CD4-positive, alpha-beta T cell treated with Interleukin-6 at 100 ng/mL for 8 hours (primary cell): ENCODE measurements at regions not wholly inside any gene's neighbourhood (a gene's known extent, or its start where the extent isn't known, plus 50 kb on each side); places are given as distances from the start of the nearest gene placed in this dataset.

ENCODE experiments used
- DNase-seq: peaks from one replicate; pipeline ENCODE4 v3.0.0-alpha.2; 2020; ENCODE audit warnings: mixed read lengths, low spot score

DNA sequence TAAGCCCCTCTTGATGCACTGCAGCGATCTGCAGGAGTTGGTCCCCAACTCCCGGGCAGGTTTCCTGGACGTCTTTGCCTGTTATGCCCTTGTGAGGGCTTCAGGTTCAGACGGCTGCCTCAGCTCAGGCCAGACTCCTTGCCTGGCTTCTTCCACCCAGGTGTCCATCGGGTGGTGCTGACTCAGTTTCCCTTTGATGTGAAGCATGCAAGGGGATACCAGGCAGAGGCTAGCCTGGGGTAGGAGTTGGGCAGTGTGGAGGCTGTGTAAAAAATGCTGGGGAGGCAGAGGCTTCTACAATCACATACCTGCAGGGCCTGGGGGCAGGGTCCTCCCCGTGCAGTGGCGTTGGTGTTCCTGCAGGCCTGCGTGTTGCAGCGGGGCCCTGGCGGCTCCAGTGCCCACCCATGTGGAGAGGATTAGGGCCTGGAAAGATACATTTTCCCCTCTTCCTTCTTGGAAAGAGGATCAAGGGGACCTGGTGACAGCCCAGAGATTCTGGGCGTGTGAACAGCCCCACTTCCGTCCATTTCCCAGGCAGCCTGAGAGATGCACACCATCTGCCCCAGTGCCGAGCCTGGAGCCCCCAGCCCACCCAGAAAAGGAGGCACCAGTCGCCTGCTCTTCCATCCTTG lies 338.3 kb downstream of the DYSF start:
- no peak for DNase-seq

GRCh38 chr2:71791061-71791450 lies 337.7 kb downstream of the DYSF start:
- no peak for DNase-seq

GRCh38 chr2:71790226-71791060 lies 337.1 kb downstream of the DYSF start:
- no peak for DNase-seq

DNA sequence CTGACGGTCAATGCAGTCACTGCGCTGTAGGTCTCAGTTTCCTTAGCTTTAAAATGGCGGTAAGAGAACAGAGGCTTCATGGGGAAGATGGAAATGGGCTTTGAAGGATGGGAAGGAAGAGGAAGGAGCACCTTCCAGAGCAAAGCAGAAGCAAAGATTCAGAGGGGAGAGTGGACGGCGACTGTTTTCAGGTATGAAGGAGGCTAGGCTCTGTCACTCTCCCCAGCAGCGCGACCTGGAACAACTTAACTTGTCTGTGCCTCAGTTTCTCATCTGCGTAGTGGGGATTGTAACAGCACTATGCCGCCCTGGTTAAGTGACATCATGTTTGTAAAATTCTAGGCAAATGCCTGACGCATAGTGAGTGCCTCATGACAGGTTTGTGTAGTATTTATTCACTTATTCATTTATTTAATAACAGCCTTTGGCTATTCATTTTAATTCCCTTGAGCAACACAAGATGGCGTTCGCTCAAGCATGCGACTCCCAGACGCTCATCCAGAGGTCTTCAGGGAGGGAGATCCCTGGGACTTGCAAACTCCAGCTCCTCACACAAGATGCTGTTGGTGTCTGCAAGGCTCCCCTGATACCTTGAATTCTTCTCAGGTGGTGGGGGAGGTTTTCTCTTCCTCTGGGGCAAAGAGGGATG lies 336.3 kb downstream of the DYSF start:
- DNase-seq = no peak

DNA sequence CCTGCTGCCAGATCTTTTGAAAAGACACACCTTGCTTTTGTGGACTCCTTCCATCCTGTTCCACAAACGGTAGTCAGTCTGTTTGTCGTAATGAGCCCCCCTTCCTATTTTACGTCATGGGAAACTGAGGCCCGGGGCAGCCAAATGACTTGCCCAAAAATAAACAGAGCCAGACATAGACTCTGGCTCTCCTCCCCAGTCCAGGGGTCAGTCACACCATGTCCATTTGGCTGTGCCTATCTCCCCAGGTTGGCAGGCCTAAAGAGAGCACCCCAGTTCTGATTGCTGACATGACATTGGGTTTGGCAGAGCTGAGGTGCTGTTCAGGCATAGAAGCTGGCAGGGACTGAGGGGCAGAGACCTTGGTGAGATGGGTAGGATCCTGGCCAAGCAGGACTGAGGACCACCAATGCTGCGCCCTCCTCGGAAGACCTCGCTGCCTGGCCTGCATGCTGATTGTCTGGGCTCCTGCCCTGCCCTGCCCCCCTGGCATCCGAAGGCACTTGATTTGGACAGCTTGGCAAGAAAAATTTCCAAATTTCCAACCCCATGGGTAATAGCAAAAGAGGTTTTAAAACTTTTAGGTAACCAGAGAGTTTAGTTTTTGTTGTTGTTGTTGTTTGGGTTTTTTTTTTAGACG lies 335.4 kb downstream of the DYSF start:
- no peak for DNase-seq

GRCh38 chr2:71788186-71788525 lies 334.8 kb downstream of the DYSF start:
- no peak for DNase-seq

DNA sequence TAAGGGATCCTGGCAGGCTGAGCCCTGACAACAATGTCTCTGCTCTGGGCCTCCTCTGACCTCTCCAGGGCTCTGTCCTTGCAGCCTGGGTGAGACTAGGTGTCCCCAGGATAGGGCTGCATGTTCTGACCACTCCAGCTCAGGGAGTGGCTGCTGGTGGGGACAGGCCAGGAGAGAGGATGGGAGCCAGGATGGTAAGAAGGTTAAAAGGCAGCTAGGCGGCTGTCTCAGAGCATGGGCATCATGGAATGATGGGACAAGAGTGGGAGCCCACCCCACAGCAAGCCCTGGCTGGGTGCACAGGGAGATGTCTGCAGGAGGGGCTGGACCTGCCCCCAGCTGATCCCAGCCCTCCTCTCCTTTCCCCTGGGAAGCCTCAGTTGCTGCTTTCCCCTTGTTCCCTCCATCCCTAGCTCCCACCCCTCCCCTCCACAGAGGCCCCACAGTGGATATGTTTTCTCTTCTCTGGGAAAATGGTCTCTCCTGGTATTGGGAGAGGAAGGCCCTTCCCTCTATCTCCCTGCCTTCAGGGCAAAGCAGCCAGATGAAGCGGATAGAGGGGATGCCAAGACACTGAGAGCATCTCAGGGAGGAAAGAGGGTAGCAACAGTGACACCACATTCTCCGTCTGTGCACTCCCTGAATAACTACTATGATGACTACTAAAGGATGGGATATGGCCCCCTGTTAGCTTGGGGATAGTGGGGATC lies 334.3 kb downstream of the DYSF start:
- DNase-seq = no peak

- no peak for DNase-seq
Measured at GRCh38 chr2:71787108-71787415, 333.7 kb downstream of the DYSF start.

DNA sequence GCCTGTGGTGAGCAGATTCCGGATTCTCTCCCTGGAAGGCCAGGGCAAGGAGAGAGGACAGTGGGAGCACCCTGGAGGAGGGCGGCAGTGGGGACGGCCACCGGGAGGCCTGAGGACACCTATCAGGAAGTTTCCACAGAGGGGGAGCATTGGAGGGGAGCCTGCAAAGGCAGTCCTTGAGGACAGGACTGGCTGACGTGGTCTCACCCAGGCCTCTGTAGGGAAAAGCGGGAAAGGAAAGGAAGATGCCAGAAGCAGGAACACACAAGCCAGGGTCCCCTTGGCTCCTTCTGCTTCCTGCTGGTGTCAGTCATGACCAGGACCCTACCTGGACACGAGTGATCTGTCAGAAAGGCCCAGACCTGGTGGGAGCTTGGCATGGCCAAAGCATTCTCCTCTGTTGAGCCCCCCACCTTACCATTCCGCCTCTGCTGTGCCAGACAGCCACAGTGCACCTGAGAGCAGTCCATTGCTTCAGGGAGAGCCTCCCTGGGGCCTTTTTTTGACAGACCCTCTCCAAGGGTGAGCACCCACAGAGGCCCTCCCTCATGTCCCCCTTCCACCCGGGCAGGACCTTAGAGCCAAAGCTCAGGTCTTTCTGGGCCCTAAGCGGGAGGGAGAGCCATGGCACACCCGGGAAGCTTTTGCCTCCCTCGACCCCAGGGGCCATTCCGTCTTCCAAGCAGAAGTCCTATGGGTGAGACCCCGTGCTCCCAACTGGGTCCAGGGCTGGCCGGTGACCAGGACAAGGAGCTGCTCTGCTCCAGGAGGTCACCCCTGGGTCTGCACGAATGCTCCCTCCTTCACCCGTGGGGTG lies 333.1 kb downstream of the DYSF start:
- DNase-seq = no peak

- DNase-seq = no peak
Measured at GRCh38 chr2:71785516-71785981, 332.2 kb downstream of the DYSF start.

DNA sequence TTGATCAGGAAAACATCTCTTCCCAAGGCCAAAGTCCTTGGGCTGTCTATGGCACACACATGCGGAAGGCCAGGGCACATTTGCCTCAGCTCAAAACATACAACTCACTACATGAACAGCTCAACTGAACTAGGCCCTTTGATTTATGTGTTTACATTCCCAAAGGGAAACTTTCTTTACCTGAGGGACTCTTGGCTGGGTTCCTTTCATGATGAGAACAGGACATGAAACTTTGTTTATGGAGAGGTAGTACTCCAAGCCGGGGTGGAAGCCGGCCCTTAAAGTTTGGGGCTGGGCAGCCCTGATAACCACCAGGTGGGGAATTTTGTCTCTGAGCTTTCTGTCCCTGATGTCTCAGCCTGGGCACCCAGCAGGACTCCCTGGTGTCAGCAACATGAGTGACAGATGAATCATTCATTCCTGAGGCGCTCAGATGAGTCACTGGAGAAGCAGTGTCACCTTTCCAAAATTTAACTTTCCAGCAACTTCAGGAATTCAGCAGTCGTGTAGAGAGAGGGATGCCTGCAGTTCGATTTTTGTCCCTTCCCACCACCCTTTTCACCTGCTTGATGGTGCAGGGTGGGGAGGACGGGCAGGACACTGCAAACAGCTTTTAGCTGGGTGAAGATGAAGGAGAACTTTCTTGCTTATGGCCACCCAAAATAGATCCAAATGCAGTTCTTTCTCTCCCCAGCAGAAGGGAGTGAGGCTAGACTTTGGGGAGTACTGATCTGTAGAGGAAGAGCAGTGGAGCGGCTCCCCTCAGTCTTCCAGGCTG lies 331.6 kb downstream of the DYSF start:
- no peak for DNase-seq

DNA sequence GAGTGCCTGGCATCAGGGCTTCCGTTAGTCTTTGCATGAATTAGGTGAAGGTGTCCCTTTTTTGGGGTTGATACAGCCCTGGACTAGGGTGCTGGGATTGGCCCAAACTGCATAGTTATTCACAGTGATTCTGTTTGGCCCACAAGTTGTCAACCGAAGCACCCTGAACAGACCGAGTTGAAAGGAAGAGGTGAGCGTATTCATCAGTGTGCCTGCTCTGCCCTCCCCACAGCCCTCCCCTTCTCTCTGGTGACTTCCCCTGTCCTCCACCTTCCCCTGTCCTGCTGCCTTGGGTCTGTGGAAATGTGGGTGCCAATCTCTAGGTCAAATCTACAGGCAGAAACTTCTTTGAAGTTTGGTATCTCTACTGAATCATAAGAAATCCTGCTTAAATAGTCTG lies 330.5 kb downstream of the DYSF start:
- no peak for DNase-seq

GRCh38 chr2:71783215-71783614 lies 329.9 kb downstream of the DYSF start:
- no peak for DNase-seq

DNA sequence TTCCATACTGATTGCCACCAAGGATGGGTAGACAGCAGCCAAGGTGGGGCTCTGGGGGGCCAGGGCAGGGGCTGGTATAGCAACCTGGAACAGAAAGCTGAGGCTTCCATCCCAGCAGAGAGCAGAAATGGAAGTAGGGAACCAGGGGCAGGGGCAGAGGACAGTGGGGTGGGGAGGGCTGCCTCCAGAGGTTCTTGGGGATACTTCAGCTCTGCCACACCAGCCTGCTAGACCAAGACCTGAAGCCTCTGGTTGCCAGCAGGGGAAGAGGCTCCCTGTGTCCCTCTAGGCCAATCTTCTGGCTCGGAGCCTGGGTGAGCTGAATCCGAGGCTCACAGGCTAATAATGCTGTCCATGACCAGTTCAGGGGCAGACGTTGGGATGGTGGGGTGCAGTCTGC lies 329.0 kb downstream of the DYSF start:
- DNase-seq = no peak

DNA sequence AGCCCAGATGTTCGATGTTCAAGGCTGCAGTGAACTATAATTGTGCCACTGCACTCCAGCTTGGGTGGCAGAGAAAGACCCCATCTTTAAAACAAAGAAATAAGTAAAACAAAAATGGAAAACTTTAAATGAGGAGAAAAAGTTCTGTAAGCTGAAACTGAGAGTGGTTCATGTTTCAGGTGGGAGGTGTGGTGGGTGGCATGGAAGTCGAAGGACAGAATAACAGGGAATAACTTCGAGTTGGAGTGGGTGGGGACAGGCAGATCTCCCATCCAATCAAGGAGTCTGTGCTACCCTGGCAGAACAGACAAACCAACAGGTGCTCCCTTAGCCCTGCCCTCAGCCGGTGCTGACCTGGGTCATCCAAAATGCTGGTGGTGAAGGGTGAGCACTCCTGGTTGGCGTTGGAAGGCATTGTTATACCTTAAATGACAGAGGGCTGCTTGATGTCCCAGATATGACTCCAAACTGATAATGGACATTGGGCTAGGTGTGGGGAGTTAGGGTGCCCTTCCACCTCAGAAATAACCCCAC lies 328.4 kb downstream of the DYSF start:
- no peak for DNase-seq

- no peak for DNase-seq
Measured at GRCh38 chr2:71780162-71780561, 326.8 kb downstream of the DYSF start.

- no peak for DNase-seq
Measured at GRCh38 chr2:71779774-71780105, 326.4 kb downstream of the DYSF start.

DNA sequence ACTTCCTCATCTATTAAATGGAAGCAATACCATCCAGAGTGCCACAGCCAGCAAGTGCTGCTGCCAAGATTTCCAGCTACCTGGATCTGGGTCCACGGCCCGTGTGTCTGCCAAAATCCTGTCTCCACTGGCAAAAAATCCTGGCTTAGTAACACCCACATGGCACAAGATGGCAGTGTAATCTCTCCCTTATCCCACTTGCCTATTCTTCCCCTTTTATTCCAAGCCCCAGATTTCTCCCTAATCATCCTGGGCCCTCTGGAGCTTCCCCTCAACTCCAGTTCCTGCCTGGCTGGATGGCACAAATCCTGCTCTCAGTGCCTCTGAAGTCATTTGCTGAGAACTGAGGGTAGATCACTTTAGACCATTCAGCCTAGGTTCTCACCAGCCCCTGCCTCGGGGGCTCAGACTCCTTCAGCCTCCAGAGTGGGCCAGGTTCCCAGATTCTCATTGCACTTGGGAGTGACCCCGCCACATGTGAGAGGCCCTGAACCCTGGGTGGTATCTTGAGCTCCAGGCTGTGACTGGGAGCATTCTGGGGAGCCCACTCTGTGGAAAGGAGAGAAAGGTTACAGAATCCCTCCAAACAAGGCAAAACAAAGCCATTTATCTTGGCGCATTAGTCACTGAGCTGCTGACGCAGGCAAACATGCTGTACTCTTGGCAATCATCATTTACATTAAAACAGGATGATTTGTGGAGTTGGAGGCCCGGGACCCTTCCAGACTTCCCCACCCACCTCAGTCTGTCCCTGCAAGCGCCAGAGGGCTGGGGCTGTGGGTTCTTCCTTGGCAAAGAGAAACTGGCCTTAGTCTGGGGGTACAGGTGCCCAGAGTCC lies 325.8 kb downstream of the DYSF start:
- DNase-seq = no peak

DNA sequence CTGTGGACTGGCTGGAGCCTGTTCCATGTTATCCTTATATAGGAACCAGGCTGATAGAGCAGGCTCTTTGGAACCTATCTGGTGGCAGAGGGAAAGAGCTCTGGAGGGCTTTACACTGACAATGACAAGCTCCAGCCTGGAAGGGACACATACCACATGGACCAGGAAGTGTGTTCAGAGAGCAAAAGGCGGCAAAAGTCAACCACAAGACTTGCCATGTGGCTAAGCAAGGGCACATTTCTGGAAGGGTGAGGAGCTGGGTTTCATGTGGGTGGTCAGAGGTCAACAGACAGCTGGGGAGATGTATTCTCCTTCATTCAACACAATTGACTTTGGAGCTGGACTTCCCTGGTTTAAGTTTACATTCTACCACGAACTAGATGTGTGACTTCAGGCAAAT lies 325.2 kb downstream of the DYSF start:
- no peak for DNase-seq

DNA sequence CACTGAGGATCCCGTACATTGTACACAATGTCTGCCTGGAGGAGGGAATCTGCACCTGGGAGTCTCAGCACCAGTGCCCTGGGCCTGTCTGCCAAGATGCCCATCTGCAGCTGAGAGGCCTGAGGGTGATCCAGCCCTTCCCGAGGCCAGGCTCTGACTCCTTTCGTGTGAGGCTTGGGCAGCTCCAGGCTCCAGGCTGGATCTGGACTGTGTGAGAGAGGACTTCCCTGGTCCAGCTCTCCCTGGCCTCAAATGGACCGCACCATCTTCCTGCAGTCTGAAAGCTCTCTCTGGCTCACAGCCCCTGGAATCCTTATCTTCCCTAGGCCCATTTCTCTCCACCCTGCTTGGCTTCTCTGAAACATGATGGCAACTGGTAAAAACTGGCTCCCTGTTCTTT lies 324.6 kb downstream of the DYSF start:
- no peak for DNase-seq
